Ishikawa (cell line): ENCODE measurements at regions not wholly inside any gene's neighbourhood (a gene's known extent, or its start where the extent isn't known, plus 50 kb on each side); places are given as distances from the start of the nearest gene placed in this dataset.

Source experiments
- CEBPB ChIP-seq: IDR thresholded peaks from 2 replicates; pipeline ENCODE4 v1.6.1; 2012
- CREB1 ChIP-seq: IDR thresholded peaks from 2 replicates; pipeline ENCODE4 v1.6.1; 2012; ENCODE audit warnings: low read depth
- EGR1 ChIP-seq: IDR thresholded peaks from 2 replicates; pipeline ENCODE4 v1.6.1; 2012
- EP300 ChIP-seq: IDR thresholded peaks from 2 replicates; pipeline ENCODE4 v1.6.1; 2012; ENCODE audit warnings: borderline replicate concordance
- FOXM1 ChIP-seq: IDR thresholded peaks from 2 replicates; pipeline ENCODE4 v1.6.1; 2012; ENCODE audit warnings: low read depth, borderline replicate concordance
- NFIC ChIP-seq: IDR thresholded peaks from 2 replicates; pipeline ENCODE4 v1.6.1; 2012
- RAD21 ChIP-seq: IDR thresholded peaks from 2 replicates; pipeline ENCODE4 v1.6.1; 2012; ENCODE audit warnings: low read depth
- REST ChIP-seq: IDR thresholded peaks from 2 replicates; pipeline ENCODE4 v1.6.1; 2012; ENCODE audit warnings: low read depth, mild to moderate bottlenecking
- TAF1 ChIP-seq: IDR thresholded peaks from 2 replicates; pipeline ENCODE4 v1.6.1; 2012; ENCODE audit warnings: low read depth, mild to moderate bottlenecking
- TCF12 ChIP-seq: IDR thresholded peaks from 2 replicates; pipeline ENCODE4 v1.6.1; 2012; ENCODE audit warnings: low read depth
- TEAD4 ChIP-seq: IDR thresholded peaks from 2 replicates; pipeline ENCODE4 v1.6.1; 2012
- YY1 ChIP-seq: IDR thresholded peaks from 2 replicates; pipeline ENCODE4 v1.6.1; 2012; ENCODE audit warnings: low read depth
- ZBTB7A ChIP-seq: IDR thresholded peaks from 2 replicates; pipeline ENCODE4 v1.6.1; 2012; ENCODE audit warnings: low read depth
- TF ChIP-seq, protein P1 (sequence below): IDR thresholded peaks from 2 replicates; pipeline ENCODE4 v1.6.1; 2012
- TF ChIP-seq, protein P2 (sequence below): IDR thresholded peaks from 2 replicates; pipeline ENCODE4 v1.6.1; 2012

- no peak for TF ChIP-seq RAD21
- TF ChIP-seq CEBPB: no peak
- no peak for TF ChIP-seq TEAD4
- no peak for TF ChIP-seq ZBTB7A
- TF ChIP-seq, protein P1, sequence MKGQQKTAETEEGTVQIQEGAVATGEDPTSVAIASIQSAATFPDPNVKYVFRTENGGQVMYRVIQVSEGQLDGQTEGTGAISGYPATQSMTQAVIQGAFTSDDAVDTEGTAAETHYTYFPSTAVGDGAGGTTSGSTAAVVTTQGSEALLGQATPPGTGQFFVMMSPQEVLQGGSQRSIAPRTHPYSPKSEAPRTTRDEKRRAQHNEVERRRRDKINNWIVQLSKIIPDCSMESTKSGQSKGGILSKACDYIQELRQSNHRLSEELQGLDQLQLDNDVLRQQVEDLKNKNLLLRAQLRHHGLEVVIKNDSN: no peak
- TF ChIP-seq FOXM1: no peak
- TF ChIP-seq YY1: no peak
- TF ChIP-seq, protein P2, sequence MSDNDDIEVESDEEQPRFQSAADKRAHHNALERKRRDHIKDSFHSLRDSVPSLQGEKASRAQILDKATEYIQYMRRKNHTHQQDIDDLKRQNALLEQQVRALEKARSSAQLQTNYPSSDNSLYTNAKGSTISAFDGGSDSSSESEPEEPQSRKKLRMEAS: no peak
- no peak for TF ChIP-seq EGR1
- no peak for TF ChIP-seq REST
- no peak for TF ChIP-seq NFIC
- TF ChIP-seq EP300: no peak
- TF ChIP-seq TCF12: no peak
- no peak for TF ChIP-seq TAF1
- TF ChIP-seq CREB1: no peak
These were observed 94.8 kb upstream of the PMEPA1 start for GRCh38 chr20:57804470-57805250.

- no peak for TF ChIP-seq ZBTB7A
- TF ChIP-seq, protein P1: no peak
- no peak for TF ChIP-seq CREB1
- no peak for TF ChIP-seq YY1
- no peak for TF ChIP-seq EP300
- no peak for TF ChIP-seq REST
- TF ChIP-seq TCF12: no peak
- TF ChIP-seq TEAD4: no peak
- no peak for TF ChIP-seq CEBPB
These were observed 93.7 kb upstream of the PMEPA1 start for GRCh38 chr20:57803508-57804005.

- TF ChIP-seq TAF1 (no peak), CREB1 (no peak), EP300 (no peak), REST (peak; percentile 65)
These were observed 93.1 kb upstream of the PMEPA1 start for GRCh38 chr20:57802765-57803507.

GRCh38 chr20:57801581-57801980, 91.8 kb upstream of the PMEPA1 start:
- TF ChIP-seq REST: no peak
- TF ChIP-seq YY1: no peak
- TF ChIP-seq FOXM1: no peak
- TF ChIP-seq TEAD4: no peak
- no peak for TF ChIP-seq CREB1
- no peak for TF ChIP-seq ZBTB7A
- no peak for TF ChIP-seq EP300
- TF ChIP-seq CEBPB: no peak
- TF ChIP-seq EGR1: no peak
- TF ChIP-seq, protein P2: no peak
- TF ChIP-seq TAF1: no peak
- TF ChIP-seq NFIC: no peak
- TF ChIP-seq RAD21: no peak
